SK-N-SH (cell line): ENCODE measurements at regions not wholly inside any gene's neighbourhood (a gene's known extent, or its start where the extent isn't known, plus 50 kb on each side); places are given as distances from the start of the nearest gene placed in this dataset.

ENCODE experiments used
- EZH2phosphoT487 ChIP-seq: fragments of 200-600 bp; sonication (generic); IDR thresholded peaks from 2 replicates; pipeline ENCODE4 v1.6.1; 2017; ENCODE audit warnings: low read depth, mixed run types, mild to moderate bottlenecking, antibody characterized with exemption, moderate library complexity, borderline replicate concordance
- FOSL2 ChIP-seq: IDR thresholded peaks from 2 replicates; pipeline ENCODE4 v1.4.0; 2012; ENCODE audit warnings: low read depth, mild to moderate bottlenecking, moderate library complexity, borderline replicate concordance
- FOXM1 ChIP-seq: IDR thresholded peaks from 2 replicates; pipeline ENCODE4 v1.4.0; 2012; ENCODE audit warnings: low read depth, mild to moderate bottlenecking
- IRF3 ChIP-seq: fragments of 150-350 bp; IDR thresholded peaks from 2 replicates; pipeline ENCODE4 v1.6.1; 2016; ENCODE audit warnings: mild to moderate bottlenecking, low read depth, low read length
- RFX5 ChIP-seq: IDR thresholded peaks from 2 replicates; pipeline ENCODE4 v1.6.1; 2012; ENCODE audit warnings: mild to moderate bottlenecking, improper control_type of control experiment, low read length
- RXRA ChIP-seq: IDR thresholded peaks from 2 replicates; pipeline ENCODE4 v1.4.0; 2012; ENCODE audit warnings: low read depth, mild to moderate bottlenecking, borderline replicate concordance
- SIN3A ChIP-seq: IDR thresholded peaks from 2 replicates; pipeline ENCODE4 v1.6.1; 2012; ENCODE audit warnings: low read depth, mild to moderate bottlenecking, low read length, moderate library complexity, borderline replicate concordance
- TAF1 ChIP-seq: IDR thresholded peaks from 2 replicates; pipeline ENCODE4 v1.6.1; 2012; ENCODE audit warnings: low read depth, mild to moderate bottlenecking, low read length, moderate library complexity, borderline replicate concordance
- ZBTB33 ChIP-seq: IDR thresholded peaks from 2 replicates; pipeline ENCODE4 v1.4.0; 2012; ENCODE audit warnings: low read depth, borderline replicate concordance
- TF ChIP-seq, protein P1 (sequence below): fragments of 200-600 bp; sonication (generic); IDR thresholded peaks from 2 replicates; pipeline ENCODE4 v1.6.1; 2017; ENCODE audit warnings: antibody characterized with exemption, mild to moderate bottlenecking, moderate library complexity
- TF ChIP-seq, protein P2 (sequence below): IDR thresholded peaks from 2 replicates; pipeline ENCODE4 v1.4.0; 2012; ENCODE audit warnings: low read depth
- TF ChIP-seq, protein P3 (sequence below): IDR thresholded peaks from 2 replicates; pipeline ENCODE4 v1.6.1; 2012; ENCODE audit warnings: mild to moderate bottlenecking, low read depth, low read length, moderate library complexity

DNA sequence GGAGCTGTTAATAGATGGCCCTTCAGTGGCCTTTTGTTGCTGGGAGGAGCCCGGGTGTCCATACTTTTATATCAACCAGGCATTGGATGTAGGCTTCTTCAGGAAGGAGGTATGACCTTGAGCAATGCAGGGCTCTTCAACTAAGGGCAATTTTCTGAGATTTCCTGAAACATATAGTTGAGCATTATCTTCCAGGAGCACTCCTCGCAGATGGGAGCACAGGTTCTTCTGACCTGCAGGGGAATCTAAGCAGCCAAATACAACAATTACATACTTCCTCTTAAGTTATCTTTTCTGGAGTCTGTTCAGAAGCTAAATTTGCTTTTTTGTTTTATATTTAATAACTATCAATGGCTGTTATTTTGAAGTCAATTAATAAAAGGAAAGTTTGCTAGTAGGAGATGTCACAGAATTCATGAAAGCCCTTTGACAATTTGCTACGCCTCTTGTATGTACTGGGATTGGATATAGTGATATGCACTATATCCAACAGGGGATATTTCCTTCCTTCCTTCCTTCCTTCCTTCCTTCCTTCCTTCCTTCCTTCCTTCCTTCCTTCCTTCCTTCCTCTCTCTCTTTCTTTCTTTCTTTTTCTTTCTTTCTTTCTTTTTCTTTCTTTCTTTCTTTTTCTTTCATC lies 422.6 kb upstream of the NEGR1 start:
- TF ChIP-seq, protein P1, sequence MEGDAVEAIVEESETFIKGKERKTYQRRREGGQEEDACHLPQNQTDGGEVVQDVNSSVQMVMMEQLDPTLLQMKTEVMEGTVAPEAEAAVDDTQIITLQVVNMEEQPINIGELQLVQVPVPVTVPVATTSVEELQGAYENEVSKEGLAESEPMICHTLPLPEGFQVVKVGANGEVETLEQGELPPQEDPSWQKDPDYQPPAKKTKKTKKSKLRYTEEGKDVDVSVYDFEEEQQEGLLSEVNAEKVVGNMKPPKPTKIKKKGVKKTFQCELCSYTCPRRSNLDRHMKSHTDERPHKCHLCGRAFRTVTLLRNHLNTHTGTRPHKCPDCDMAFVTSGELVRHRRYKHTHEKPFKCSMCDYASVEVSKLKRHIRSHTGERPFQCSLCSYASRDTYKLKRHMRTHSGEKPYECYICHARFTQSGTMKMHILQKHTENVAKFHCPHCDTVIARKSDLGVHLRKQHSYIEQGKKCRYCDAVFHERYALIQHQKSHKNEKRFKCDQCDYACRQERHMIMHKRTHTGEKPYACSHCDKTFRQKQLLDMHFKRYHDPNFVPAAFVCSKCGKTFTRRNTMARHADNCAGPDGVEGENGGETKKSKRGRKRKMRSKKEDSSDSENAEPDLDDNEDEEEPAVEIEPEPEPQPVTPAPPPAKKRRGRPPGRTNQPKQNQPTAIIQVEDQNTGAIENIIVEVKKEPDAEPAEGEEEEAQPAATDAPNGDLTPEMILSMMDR = no peak
- TF ChIP-seq, protein P2, sequence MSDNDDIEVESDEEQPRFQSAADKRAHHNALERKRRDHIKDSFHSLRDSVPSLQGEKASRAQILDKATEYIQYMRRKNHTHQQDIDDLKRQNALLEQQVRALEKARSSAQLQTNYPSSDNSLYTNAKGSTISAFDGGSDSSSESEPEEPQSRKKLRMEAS = no peak
- no peak for TF ChIP-seq IRF3
- TF ChIP-seq TAF1 = no peak
- no peak for TF ChIP-seq FOSL2
- no peak for TF ChIP-seq RXRA
- TF ChIP-seq, protein P3, sequence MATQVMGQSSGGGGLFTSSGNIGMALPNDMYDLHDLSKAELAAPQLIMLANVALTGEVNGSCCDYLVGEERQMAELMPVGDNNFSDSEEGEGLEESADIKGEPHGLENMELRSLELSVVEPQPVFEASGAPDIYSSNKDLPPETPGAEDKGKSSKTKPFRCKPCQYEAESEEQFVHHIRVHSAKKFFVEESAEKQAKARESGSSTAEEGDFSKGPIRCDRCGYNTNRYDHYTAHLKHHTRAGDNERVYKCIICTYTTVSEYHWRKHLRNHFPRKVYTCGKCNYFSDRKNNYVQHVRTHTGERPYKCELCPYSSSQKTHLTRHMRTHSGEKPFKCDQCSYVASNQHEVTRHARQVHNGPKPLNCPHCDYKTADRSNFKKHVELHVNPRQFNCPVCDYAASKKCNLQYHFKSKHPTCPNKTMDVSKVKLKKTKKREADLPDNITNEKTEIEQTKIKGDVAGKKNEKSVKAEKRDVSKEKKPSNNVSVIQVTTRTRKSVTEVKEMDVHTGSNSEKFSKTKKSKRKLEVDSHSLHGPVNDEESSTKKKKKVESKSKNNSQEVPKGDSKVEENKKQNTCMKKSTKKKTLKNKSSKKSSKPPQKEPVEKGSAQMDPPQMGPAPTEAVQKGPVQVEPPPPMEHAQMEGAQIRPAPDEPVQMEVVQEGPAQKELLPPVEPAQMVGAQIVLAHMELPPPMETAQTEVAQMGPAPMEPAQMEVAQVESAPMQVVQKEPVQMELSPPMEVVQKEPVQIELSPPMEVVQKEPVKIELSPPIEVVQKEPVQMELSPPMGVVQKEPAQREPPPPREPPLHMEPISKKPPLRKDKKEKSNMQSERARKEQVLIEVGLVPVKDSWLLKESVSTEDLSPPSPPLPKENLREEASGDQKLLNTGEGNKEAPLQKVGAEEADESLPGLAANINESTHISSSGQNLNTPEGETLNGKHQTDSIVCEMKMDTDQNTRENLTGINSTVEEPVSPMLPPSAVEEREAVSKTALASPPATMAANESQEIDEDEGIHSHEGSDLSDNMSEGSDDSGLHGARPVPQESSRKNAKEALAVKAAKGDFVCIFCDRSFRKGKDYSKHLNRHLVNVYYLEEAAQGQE = no peak
- TF ChIP-seq FOXM1 = no peak
- no peak for TF ChIP-seq ZBTB33
- no peak for TF ChIP-seq SIN3A
- TF ChIP-seq RFX5 = no peak
- TF ChIP-seq EZH2phosphoT487 = no peak
